ENCODE measurements at regions not wholly inside any gene's neighbourhood (a gene's known extent, or its start where the extent isn't known, plus 50 kb on each side); places are given as distances from the start of the nearest gene placed in this dataset.
"Not testable (repeated sequence)": the region's sequence is repeated elsewhere in the genome, so short reads cannot be mapped to it uniquely, and the experiment has no call there.

- not testable (repeated sequence) for H3K27me3 ChIP-seq (ENCODE audit: control insufficient read depth, insufficient read depth, low read length); H3K27ac ChIP-seq (ENCODE audit: low read depth, low read length); H3K4me1 ChIP-seq (ENCODE audit: control insufficient read depth, insufficient read depth, low read length); H3K36me3 ChIP-seq (ENCODE audit: control insufficient read depth, insufficient read depth, low read length); H3K9me3 ChIP-seq (ENCODE audit: control insufficient read depth, insufficient read depth, low read length); H3K9ac ChIP-seq (ENCODE audit: low read depth, low read length); H3K4me3 ChIP-seq (ENCODE audit: low read depth, low read length)
Observed at GRCh38 chr2:87604980-87605379, 142.9 kb upstream of the PLGLB2 start.

- H3K4me3 ChIP-seq (ENCODE audit: low read depth, low read length); H3K27ac ChIP-seq (ENCODE audit: low read depth, low read length); H3K4me1 ChIP-seq (ENCODE audit: control insufficient read depth, insufficient read depth, low read length); H3K27me3 ChIP-seq (ENCODE audit: control insufficient read depth, insufficient read depth, low read length); H3K36me3 ChIP-seq (ENCODE audit: control insufficient read depth, insufficient read depth, low read length); H3K9me3 ChIP-seq (ENCODE audit: control insufficient read depth, insufficient read depth, low read length); H3K9ac ChIP-seq (ENCODE audit: low read depth, low read length): not testable (repeated sequence)
Observed at GRCh38 chr2:87608377-87609166, 139.3 kb upstream of the PLGLB2 start.

- H3K36me3 ChIP-seq (ENCODE audit: control insufficient read depth, insufficient read depth, low read length) = not testable (repeated sequence)
Observed at GRCh38 chr2:87610974-87611373, 136.9 kb upstream of the PLGLB2 start.

GRCh38 chr2:87611416-87611815, 136.5 kb upstream of the PLGLB2 start:
- H3K36me3 ChIP-seq (ENCODE audit: control insufficient read depth, insufficient read depth, low read length); H3K4me1 ChIP-seq (ENCODE audit: control insufficient read depth, insufficient read depth, low read length); H3K27me3 ChIP-seq (ENCODE audit: control insufficient read depth, insufficient read depth, low read length); H3K9me3 ChIP-seq (ENCODE audit: control insufficient read depth, insufficient read depth, low read length); H3K27ac ChIP-seq (ENCODE audit: low read depth, low read length); H3K9ac ChIP-seq (ENCODE audit: low read depth, low read length); H3K4me3 ChIP-seq (ENCODE audit: low read depth, low read length): not testable (repeated sequence)

More at GRCh38 chr2:87610974-87611373, 136.9 kb upstream of the PLGLB2 start:
- not testable (repeated sequence) for H3K4me3 ChIP-seq (ENCODE audit: low read depth, low read length); H3K27me3 ChIP-seq (ENCODE audit: control insufficient read depth, insufficient read depth, low read length); H3K4me1 ChIP-seq (ENCODE audit: control insufficient read depth, insufficient read depth, low read length); H3K9me3 ChIP-seq (ENCODE audit: control insufficient read depth, insufficient read depth, low read length); H3K27ac ChIP-seq (ENCODE audit: low read depth, low read length); H3K9ac ChIP-seq (ENCODE audit: low read depth, low read length)

GRCh38 chr2:87611956-87612355, 135.9 kb upstream of the PLGLB2 start:
- H3K9me3 ChIP-seq (ENCODE audit: control insufficient read depth, insufficient read depth, low read length); H3K27me3 ChIP-seq (ENCODE audit: control insufficient read depth, insufficient read depth, low read length); H3K4me3 ChIP-seq (ENCODE audit: low read depth, low read length); H3K4me1 ChIP-seq (ENCODE audit: control insufficient read depth, insufficient read depth, low read length); H3K36me3 ChIP-seq (ENCODE audit: control insufficient read depth, insufficient read depth, low read length); H3K27ac ChIP-seq (ENCODE audit: low read depth, low read length); H3K9ac ChIP-seq (ENCODE audit: low read depth, low read length): not testable (repeated sequence)

- not testable (repeated sequence) for H3K27ac ChIP-seq (ENCODE audit: low read depth, low read length); H3K4me1 ChIP-seq (ENCODE audit: control insufficient read depth, insufficient read depth, low read length); H3K9me3 ChIP-seq (ENCODE audit: control insufficient read depth, insufficient read depth, low read length); H3K4me3 ChIP-seq (ENCODE audit: low read depth, low read length); H3K36me3 ChIP-seq (ENCODE audit: control insufficient read depth, insufficient read depth, low read length); H3K9ac ChIP-seq (ENCODE audit: low read depth, low read length); H3K27me3 ChIP-seq (ENCODE audit: control insufficient read depth, insufficient read depth, low read length)
Observed at GRCh38 chr2:87614829-87615434, 133.0 kb upstream of the PLGLB2 start.

- H3K4me3 ChIP-seq (ENCODE audit: low read depth, low read length); H3K9ac ChIP-seq (ENCODE audit: low read depth, low read length); H3K36me3 ChIP-seq (ENCODE audit: control insufficient read depth, insufficient read depth, low read length): not testable (repeated sequence)
Observed at GRCh38 chr2:87619121-87619520, 128.8 kb upstream of the PLGLB2 start.

GRCh38 chr2:87621139-87621538, 126.7 kb upstream of the PLGLB2 start:
- H3K27ac ChIP-seq (ENCODE audit: low read depth, low read length); H3K9ac ChIP-seq (ENCODE audit: low read depth, low read length); H3K9me3 ChIP-seq (ENCODE audit: control insufficient read depth, insufficient read depth, low read length); H3K27me3 ChIP-seq (ENCODE audit: control insufficient read depth, insufficient read depth, low read length); H3K36me3 ChIP-seq (ENCODE audit: control insufficient read depth, insufficient read depth, low read length); H3K4me3 ChIP-seq (ENCODE audit: low read depth, low read length); H3K4me1 ChIP-seq (ENCODE audit: control insufficient read depth, insufficient read depth, low read length): not testable (repeated sequence)

More at GRCh38 chr2:87619121-87619520, 128.8 kb upstream of the PLGLB2 start:
- H3K27me3 ChIP-seq (ENCODE audit: control insufficient read depth, insufficient read depth, low read length); H3K4me1 ChIP-seq (ENCODE audit: control insufficient read depth, insufficient read depth, low read length); H3K9me3 ChIP-seq (ENCODE audit: control insufficient read depth, insufficient read depth, low read length); H3K27ac ChIP-seq (ENCODE audit: low read depth, low read length): not testable (repeated sequence)

- not testable (repeated sequence) for H3K4me3 ChIP-seq (ENCODE audit: low read depth, low read length); H3K4me1 ChIP-seq (ENCODE audit: control insufficient read depth, insufficient read depth, low read length); H3K36me3 ChIP-seq (ENCODE audit: control insufficient read depth, insufficient read depth, low read length); H3K27me3 ChIP-seq (ENCODE audit: control insufficient read depth, insufficient read depth, low read length); H3K9ac ChIP-seq (ENCODE audit: low read depth, low read length); H3K27ac ChIP-seq (ENCODE audit: low read depth, low read length); H3K9me3 ChIP-seq (ENCODE audit: control insufficient read depth, insufficient read depth, low read length)
Observed at GRCh38 chr2:87622720-87623119, 125.2 kb upstream of the PLGLB2 start.

- not testable (repeated sequence) for H3K9me3 ChIP-seq (ENCODE audit: control insufficient read depth, insufficient read depth, low read length); H3K36me3 ChIP-seq (ENCODE audit: control insufficient read depth, insufficient read depth, low read length); H3K9ac ChIP-seq (ENCODE audit: low read depth, low read length); H3K27me3 ChIP-seq (ENCODE audit: control insufficient read depth, insufficient read depth, low read length); H3K4me3 ChIP-seq (ENCODE audit: low read depth, low read length); H3K4me1 ChIP-seq (ENCODE audit: control insufficient read depth, insufficient read depth, low read length)
- peak overlapping the region; percentile 73 for H3K27ac ChIP-seq (ENCODE audit: low read depth, low read length)
Observed at GRCh38 chr2:87629491-87630458, 118.1 kb upstream of the PLGLB2 start.

GRCh38 chr2:87630892-87631291, 117.0 kb upstream of the PLGLB2 start:
- not testable (repeated sequence) for H3K27ac ChIP-seq (ENCODE audit: low read depth, low read length); H3K4me1 ChIP-seq (ENCODE audit: control insufficient read depth, insufficient read depth, low read length); H3K27me3 ChIP-seq (ENCODE audit: control insufficient read depth, insufficient read depth, low read length); H3K9me3 ChIP-seq (ENCODE audit: control insufficient read depth, insufficient read depth, low read length); H3K9ac ChIP-seq (ENCODE audit: low read depth, low read length); H3K4me3 ChIP-seq (ENCODE audit: low read depth, low read length); H3K36me3 ChIP-seq (ENCODE audit: control insufficient read depth, insufficient read depth, low read length)
